Panc1 (cell line): ENCODE measurements at regions not wholly inside any gene's neighbourhood (a gene's known extent, or its start where the extent isn't known, plus 50 kb on each side); places are given as distances from the start of the nearest gene placed in this dataset.

ENCODE experiments used
- ATAC-seq: fragments of 200-7000 bp; cut with Tn5 transposase; 2 replicates; pipeline ENCODE4 v1.9.1; 2020; ENCODE audit warnings: mild to moderate bottlenecking, moderate library complexity
- BruUV-seq: library from RNA; stranded (reverse); fragments of 400-500 nt; replicated peaks from 2 replicates; lab custom pipeline; 2021; lab: Mats Ljungman, UMichigan
- CTCF ChIA-PET: fragments of 300-600 bp; sonication (Branson Sonifier 250); formaldehyde crosslinking; loops from one replicate; lab custom pipeline; 2022; ENCODE audit warnings: antibody characterized with exemption; lab: Charles Lee
- POLR2A ChIA-PET: fragments of 300-600 bp; sonication (Branson Sonifier 250); formaldehyde crosslinking; loops from one replicate; lab custom pipeline; 2022; ENCODE audit warnings: antibody characterized with exemption; lab: Charles Lee
- DNase-seq: peaks from one replicate; pipeline ENCODE4 v3.0.0-alpha.2; 2010; ENCODE audit warnings: low read depth, low spot score
- H3K27ac ChIP-seq: 2 replicates; pipeline ENCODE4 v1.5.1; 2011; ENCODE audit warnings: mild to moderate bottlenecking, low read length, inconsistent platforms
- H3K27me3 ChIP-seq: fragments of 200-500 bp; sonication (Bioruptor generic); 2 replicates; pipeline ENCODE4 v1.6.0; 2014; ENCODE audit warnings: low read length, inconsistent platforms; ENCODE audit not compliant: control insufficient read depth, insufficient read depth
- H3K36me3 ChIP-seq: fragments of 200-500 bp; sonication (Bioruptor generic); 2 replicates; pipeline ENCODE4 v1.5.1; 2014; ENCODE audit warnings: inconsistent platforms, mild to moderate bottlenecking, low read length, moderate library complexity; ENCODE audit not compliant: control insufficient read depth, insufficient read depth
- H3K4me1 ChIP-seq: 2 replicates; pipeline ENCODE4 v1.5.1; 2011; ENCODE audit warnings: inconsistent platforms, mild to moderate bottlenecking, low read length, moderate library complexity; ENCODE audit not compliant: control insufficient read depth, insufficient read depth
- H3K4me3 ChIP-seq, 2 experiments: 2 replicates each; pipeline ENCODE4 v1.5.1; 2011 to 2012; ENCODE audit warnings: low read depth in 2 of 2, low read length in 2 of 2, mild to moderate bottlenecking in 2 of 2, inconsistent platforms in 1 of 2, moderate library complexity in 1 of 2
- H3K9me3 ChIP-seq: fragments of 200-500 bp; sonication (Bioruptor generic); 2 replicates; pipeline ENCODE4 v1.5.1; 2014; ENCODE audit warnings: low read depth, mild to moderate bottlenecking, inconsistent platforms, low read length, moderate library complexity; ENCODE audit not compliant: control insufficient read depth, insufficient read depth
- POLR2AphosphoS5 ChIP-seq: IDR thresholded peaks from 2 replicates; pipeline ENCODE4 v1.6.1; 2012; ENCODE audit warnings: mild to moderate bottlenecking, low read depth, low read length, moderate library complexity
- SIN3A ChIP-seq: IDR thresholded peaks from 2 replicates; pipeline ENCODE4 v1.6.1; 2012; ENCODE audit warnings: low read depth, mild to moderate bottlenecking, low read length, moderate library complexity, borderline replicate concordance; ENCODE audit not compliant: insufficient read depth
- TCF7L2 ChIP-seq: IDR thresholded peaks from 2 replicates; pipeline ENCODE4 v1.6.1; 2011; ENCODE audit warnings: mild to moderate bottlenecking, low read depth, low read length, inconsistent platforms
- in situ Hi-C: cut with HindIII; loops from 2 replicates; pipeline ENCODE4 v1.10.0; 2016; ENCODE audit warnings: low sequenced_read_pairs, low pct_unique_long_range_greater_than_20kb
- intact Hi-C: fragments of 100-400 bp; cut with micrococcal nuclease; formaldehyde crosslinking; loops from one replicate; pipeline ENCODE4 v1.10.0; 2022; ENCODE audit not compliant: unreplicated experiment
- TF ChIP-seq, protein P1 (sequence below): fragments of 450-650 bp; IDR thresholded peaks from 2 replicates; pipeline ENCODE4 v1.5.1; 2017; ENCODE audit warnings: mild to moderate bottlenecking
- TF ChIP-seq, protein P2 (sequence below), 2 experiments: IDR thresholded peaks; 2 replicates each; pipeline ENCODE4 v1.6.1; 2011 to 2012; ENCODE audit warnings: low read depth in 2 of 2, control low read depth in 1 of 2, low read length in 1 of 2, mild to moderate bottlenecking in 1 of 2, moderate library complexity in 1 of 2; ENCODE audit not compliant: insufficient read depth in 1 of 2

DNA sequence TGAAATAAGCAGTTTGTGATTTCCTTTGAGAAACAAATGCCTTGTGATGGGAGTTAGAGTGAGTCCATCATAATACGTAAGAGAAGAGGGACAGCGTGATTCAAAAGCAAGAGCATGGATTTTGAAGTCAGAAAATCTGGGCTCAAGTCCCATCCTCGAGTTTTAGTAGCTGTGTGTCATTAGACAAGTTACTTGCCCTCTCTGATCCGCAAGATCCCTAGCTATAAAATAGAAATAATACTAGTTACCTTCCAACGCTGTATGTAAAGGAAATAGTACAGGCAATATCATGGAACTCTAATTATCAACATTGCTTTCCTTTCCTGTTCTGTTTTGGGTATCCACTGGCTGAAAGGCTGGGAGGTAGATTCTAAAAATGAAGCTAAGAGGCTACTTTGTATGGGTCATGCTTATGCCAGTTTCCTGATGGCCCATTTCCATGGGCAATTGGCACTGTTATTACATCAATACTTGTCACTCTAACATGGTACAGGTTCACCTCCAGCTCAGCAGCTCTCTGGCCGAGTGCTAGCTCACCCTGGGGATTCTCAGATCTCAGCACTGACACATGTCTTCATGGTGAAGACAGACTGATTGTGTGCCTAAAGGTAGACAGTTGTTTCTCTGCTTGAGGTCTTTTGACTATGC lies 241.7 kb upstream of the KLF4 start:
- Histone ChIP-seq H3K27me3 (no peaks in the 10 kb centered on the region), H3K27ac (no peak overlapping the region), H3K36me3 (no peaks in the 10 kb centered on the region), H3K4me3 (no peak overlapping the region), H3K9me3 (no peaks in the 10 kb centered on the region), H3K4me1 (no peaks in the 10 kb centered on the region)
- no TSS peak for BruUV-seq
- DNase-seq (no peak), ATAC-seq (no peak)
- POLR2A ChIA-PET, result no interaction called here
- intact Hi-C loops (no loop called here), in situ Hi-C loops (no loop called here)
- TF ChIP-seq TCF7L2 (no peak), POLR2AphosphoS5 (no peak), SIN3A (no peak)
- TF ChIP-seq, protein P1, sequence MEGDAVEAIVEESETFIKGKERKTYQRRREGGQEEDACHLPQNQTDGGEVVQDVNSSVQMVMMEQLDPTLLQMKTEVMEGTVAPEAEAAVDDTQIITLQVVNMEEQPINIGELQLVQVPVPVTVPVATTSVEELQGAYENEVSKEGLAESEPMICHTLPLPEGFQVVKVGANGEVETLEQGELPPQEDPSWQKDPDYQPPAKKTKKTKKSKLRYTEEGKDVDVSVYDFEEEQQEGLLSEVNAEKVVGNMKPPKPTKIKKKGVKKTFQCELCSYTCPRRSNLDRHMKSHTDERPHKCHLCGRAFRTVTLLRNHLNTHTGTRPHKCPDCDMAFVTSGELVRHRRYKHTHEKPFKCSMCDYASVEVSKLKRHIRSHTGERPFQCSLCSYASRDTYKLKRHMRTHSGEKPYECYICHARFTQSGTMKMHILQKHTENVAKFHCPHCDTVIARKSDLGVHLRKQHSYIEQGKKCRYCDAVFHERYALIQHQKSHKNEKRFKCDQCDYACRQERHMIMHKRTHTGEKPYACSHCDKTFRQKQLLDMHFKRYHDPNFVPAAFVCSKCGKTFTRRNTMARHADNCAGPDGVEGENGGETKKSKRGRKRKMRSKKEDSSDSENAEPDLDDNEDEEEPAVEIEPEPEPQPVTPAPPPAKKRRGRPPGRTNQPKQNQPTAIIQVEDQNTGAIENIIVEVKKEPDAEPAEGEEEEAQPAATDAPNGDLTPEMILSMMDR, result no peak
- TF ChIP-seq, protein P2, sequence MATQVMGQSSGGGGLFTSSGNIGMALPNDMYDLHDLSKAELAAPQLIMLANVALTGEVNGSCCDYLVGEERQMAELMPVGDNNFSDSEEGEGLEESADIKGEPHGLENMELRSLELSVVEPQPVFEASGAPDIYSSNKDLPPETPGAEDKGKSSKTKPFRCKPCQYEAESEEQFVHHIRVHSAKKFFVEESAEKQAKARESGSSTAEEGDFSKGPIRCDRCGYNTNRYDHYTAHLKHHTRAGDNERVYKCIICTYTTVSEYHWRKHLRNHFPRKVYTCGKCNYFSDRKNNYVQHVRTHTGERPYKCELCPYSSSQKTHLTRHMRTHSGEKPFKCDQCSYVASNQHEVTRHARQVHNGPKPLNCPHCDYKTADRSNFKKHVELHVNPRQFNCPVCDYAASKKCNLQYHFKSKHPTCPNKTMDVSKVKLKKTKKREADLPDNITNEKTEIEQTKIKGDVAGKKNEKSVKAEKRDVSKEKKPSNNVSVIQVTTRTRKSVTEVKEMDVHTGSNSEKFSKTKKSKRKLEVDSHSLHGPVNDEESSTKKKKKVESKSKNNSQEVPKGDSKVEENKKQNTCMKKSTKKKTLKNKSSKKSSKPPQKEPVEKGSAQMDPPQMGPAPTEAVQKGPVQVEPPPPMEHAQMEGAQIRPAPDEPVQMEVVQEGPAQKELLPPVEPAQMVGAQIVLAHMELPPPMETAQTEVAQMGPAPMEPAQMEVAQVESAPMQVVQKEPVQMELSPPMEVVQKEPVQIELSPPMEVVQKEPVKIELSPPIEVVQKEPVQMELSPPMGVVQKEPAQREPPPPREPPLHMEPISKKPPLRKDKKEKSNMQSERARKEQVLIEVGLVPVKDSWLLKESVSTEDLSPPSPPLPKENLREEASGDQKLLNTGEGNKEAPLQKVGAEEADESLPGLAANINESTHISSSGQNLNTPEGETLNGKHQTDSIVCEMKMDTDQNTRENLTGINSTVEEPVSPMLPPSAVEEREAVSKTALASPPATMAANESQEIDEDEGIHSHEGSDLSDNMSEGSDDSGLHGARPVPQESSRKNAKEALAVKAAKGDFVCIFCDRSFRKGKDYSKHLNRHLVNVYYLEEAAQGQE (IDR thresholded peaks at IDR 0.05; ENCODE audit: insufficient read depth in 1 of 2, low read depth in 2 of 2, low read length in 1 of 2), result no peak
- CTCF ChIA-PET, result no interaction called here

DNA sequence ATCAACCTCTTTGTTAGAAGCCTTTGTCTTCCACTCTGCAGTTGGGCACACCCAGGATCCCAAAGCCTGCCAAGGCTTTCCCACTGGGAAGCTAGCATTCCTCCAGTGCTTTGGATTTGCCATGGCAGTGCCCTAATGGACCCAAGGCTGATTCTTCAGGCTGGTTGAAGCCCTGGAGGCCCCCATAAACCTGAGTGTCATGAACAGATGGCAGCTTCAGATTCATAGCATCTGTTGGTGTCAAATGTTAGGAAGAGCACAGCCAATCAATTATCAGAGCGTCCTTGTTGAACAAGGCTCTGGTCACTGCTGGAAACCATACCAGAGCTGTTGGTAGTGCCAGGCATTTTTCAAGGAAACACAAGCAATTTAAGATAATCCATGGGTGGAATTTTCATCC lies 241.1 kb upstream of the KLF4 start:
- H3K4me1 ChIP-seq, result no peaks in the 10 kb centered on the region
- ATAC-seq (no peak), DNase-seq (no peak)
- no peaks in the 10 kb centered on the region for H3K9me3 ChIP-seq
- H3K4me3 ChIP-seq, result no peak overlapping the region
- intact Hi-C loops (no loop called here), in situ Hi-C loops (no loop called here)
- no peaks in the 10 kb centered on the region for H3K36me3 ChIP-seq
- H3K27me3 ChIP-seq, result no peaks in the 10 kb centered on the region
- ChIA-PET POLR2A (no interaction called here), CTCF (no interaction called here)
- no peak overlapping the region for H3K27ac ChIP-seq
- TF ChIP-seq SIN3A (no peak), POLR2AphosphoS5 (no peak), TCF7L2 (no peak)
- TF ChIP-seq, protein P1, result no peak
- TF ChIP-seq, protein P2 (IDR thresholded peaks at IDR 0.05; ENCODE audit: insufficient read depth in 1 of 2, low read depth in 2 of 2, low read length in 1 of 2), result no peak
- BruUV-seq, result no TSS peak
